Spinal cord (tissue), 9 donors: ENCODE measurements at regions not wholly inside any gene's neighbourhood (a gene's known extent, or its start where the extent isn't known, plus 50 kb on each side); places are given as distances from the start of the nearest gene placed in this dataset.

Experiments
- DNase-seq, 6 donors: peaks; one replicate each; pipeline versions ENCODE4 v3.0.0 to v3.0.0-alpha.2; 2013 to 2015; ENCODE audit warnings: low spot score in 6 of 6, low read depth in 4 of 6
- H3K27ac ChIP-seq: one replicate; pipeline ENCODE4 v1.5.1; 2013; ENCODE audit warnings: low read depth, low read length, control low read depth
- H3K27me3 ChIP-seq: one replicate; pipeline ENCODE4 v1.6.1; 2013; ENCODE audit warnings: low read length; ENCODE audit not compliant: control insufficient read depth, insufficient read depth
- H3K36me3 ChIP-seq: one replicate; pipeline ENCODE4 v1.6.1; 2013; ENCODE audit warnings: low read length; ENCODE audit not compliant: control insufficient read depth, insufficient read depth
- H3K4me1 ChIP-seq: one replicate; pipeline ENCODE4 v1.6.1; 2013; ENCODE audit warnings: low read length; ENCODE audit not compliant: control insufficient read depth, insufficient read depth
- H3K4me3 ChIP-seq: one replicate; pipeline ENCODE4 v1.5.1; 2013; ENCODE audit warnings: low read depth, low read length, control low read depth
- H3K9me3 ChIP-seq: one replicate; pipeline ENCODE4 v1.6.1; 2013; ENCODE audit warnings: low read length; ENCODE audit not compliant: control insufficient read depth, insufficient read depth
- WGBS: methylation state at CpG from one replicate; pipeline ENCODE4 v1.1.5; 2013; ENCODE audit warnings: missing lambda C conversion rate; ENCODE audit not compliant: insufficient coverage; 5-methylcytosine and 5-hydroxymethylcytosine counted together
- donor health status: healthy.

GRCh38 chr20:57790176-57790575 is 80.4 kb upstream of the PMEPA1 start:
- no peaks in the 10 kb centered on the region for H3K9me3 ChIP-seq
- peaks cover 20% of the 10 kb centered on the region for H3K4me1 ChIP-seq
- H3K36me3 ChIP-seq, result no peaks in the 10 kb centered on the region
- no peak for DNase-seq
- no peak overlapping the region for H3K4me3 ChIP-seq
- 81% methylated on average over 6 of the region's 8 CpGs for WGBS
- no peaks in the 10 kb centered on the region for H3K27me3 ChIP-seq
- no peak overlapping the region for H3K27ac ChIP-seq

GRCh38 chr20:57788936-57789613 is 79.3 kb upstream of the PMEPA1 start:
- Histone ChIP-seq H3K36me3 (no peaks in the 10 kb centered on the region), H3K9me3 (no peaks in the 10 kb centered on the region), H3K27ac (no peak overlapping the region), H3K4me1 (peaks cover 17% of the 10 kb centered on the region), H3K4me3 (no peak overlapping the region), H3K27me3 (no peaks in the 10 kb centered on the region)
- 94% methylated on average over 17 of the region's 19 CpGs for WGBS
- DNase-seq, result no peak

- Histone ChIP-seq H3K27ac (no peak overlapping the region), H3K9me3 (no peaks in the 10 kb centered on the region), H3K27me3 (no peaks in the 10 kb centered on the region), H3K4me1 (peaks cover 17% of the 10 kb centered on the region), H3K36me3 (no peaks in the 10 kb centered on the region), H3K4me3 (no peak overlapping the region)
- WGBS, result 82% methylated on average over 13 of the region's 17 CpGs
- DNase-seq, result no peak
Measured at GRCh38 chr20:57787990-57788781, 78.4 kb upstream of the PMEPA1 start.

DNA sequence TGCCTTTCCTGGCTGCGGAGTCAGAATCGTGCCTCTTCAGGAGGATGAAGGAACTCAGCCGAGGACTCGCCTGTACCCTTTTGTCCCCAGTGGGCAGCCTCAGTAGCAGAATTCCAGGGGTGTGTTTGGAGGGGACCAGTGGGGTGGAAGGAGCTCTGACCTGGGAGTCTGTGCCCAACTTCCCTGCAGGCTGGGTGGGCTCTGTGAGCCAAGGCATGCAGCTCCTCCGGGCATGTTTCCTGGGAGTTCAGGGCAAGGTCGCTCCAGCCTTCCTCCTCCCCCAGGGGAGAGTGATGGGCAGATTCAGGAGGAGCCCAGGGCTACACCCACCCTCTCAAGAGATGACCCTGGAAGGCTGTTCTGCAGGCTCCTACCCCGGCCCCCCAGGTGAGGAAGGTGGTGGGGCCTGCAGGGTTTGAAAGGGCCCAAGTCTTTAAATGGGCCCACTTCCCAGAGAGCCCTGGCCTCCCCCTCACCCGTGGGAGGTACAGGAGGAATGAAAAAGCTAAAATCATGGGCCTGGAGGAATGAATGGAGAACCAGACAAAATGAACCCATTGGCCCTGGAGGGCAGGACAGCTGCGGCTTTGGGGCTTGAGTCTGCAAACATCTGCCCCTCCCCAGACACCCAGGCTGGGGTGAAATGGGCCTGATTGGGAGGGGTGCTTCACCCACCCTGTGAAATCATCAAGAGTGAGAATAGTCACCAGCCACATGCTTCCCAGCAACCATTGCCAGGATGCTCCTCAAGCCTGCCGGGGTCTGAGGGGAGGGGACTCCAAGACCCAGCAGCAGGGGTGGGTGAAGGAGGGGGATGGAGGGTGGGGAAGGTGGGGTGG is 77.6 kb upstream of the PMEPA1 start:
- no peaks in the 10 kb centered on the region for H3K27me3 ChIP-seq
- H3K4me1 ChIP-seq, result peaks cover 15% of the 10 kb centered on the region
- no peaks in the 10 kb centered on the region for H3K36me3 ChIP-seq
- no peak overlapping the region for H3K27ac ChIP-seq
- H3K4me3 ChIP-seq, result no peak overlapping the region
- no peaks in the 10 kb centered on the region for H3K9me3 ChIP-seq
- 79% methylated on average over 5 of the region's 10 CpGs for WGBS
- DNase-seq, result no peak

GRCh38 chr20:57786304-57786932 is 76.6 kb upstream of the PMEPA1 start:
- H3K36me3 ChIP-seq, result no peaks in the 10 kb centered on the region
- no peak overlapping the region for H3K4me3 ChIP-seq
- DNase-seq, result no peak
- 86% methylated on average over 14 of the region's 14 CpGs for WGBS
- H3K27ac ChIP-seq, result no peak overlapping the region
- no peaks in the 10 kb centered on the region for H3K9me3 ChIP-seq
- peaks cover 14% of the 10 kb centered on the region for H3K4me1 ChIP-seq
- no peaks in the 10 kb centered on the region for H3K27me3 ChIP-seq

DNA sequence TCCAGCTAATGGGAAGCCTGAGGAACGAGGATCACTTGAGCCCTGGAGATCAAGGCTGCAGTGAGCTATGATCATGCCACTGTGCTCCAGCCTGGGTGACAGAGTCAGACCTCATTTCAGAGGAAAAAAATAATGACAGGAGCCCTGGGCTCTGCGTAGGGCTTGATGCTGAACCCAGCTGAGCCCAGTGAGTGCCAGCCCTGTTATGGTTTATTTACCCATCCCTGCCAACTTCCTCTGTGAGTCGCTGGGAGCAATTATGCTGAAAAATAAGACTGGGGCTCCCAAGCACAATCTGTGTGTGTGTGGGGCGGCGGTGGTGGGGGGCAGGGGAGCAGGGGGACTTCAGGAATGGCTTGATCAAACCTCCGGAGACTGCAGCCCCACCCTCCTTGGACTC is 75.9 kb upstream of the PMEPA1 start:
- WGBS, result 63% methylated on average over 4 of the region's 6 CpGs
- DNase-seq, result peak in 1 of 6 donors; percentile 27
- Histone ChIP-seq H3K4me1 (peaks cover 14% of the 10 kb centered on the region), H3K4me3 (no peak overlapping the region), H3K9me3 (no peaks in the 10 kb centered on the region), H3K36me3 (no peaks in the 10 kb centered on the region), H3K27me3 (no peaks in the 10 kb centered on the region), H3K27ac (no peak overlapping the region)

DNA sequence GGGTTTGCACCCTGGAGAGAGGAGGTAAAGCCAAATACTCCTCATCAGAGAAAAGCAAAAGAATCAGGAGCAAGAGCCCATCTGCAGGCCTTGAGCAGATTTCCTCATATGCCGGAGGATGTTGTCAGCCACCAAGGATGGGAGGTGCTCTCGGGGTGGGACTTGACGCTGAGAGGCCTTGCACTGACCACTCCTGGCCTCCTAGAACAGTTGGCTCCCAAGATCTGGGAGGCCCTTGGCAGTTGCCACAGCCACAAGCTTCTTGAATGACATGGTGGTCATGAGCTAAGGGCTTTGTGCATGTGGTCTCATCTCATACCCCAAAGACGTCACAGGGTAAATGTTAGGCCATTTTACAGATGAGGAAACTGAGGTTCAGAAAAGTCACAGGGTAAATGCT is 75.2 kb upstream of the PMEPA1 start:
- Histone ChIP-seq H3K9me3 (no peaks in the 10 kb centered on the region), H3K4me3 (no peak overlapping the region), H3K4me1 (peaks cover 11% of the 10 kb centered on the region), H3K27ac (no peak overlapping the region), H3K27me3 (no peaks in the 10 kb centered on the region), H3K36me3 (no peaks in the 10 kb centered on the region)
- DNase-seq, result no peak
- 95% methylated on average over 4 of the region's 4 CpGs for WGBS

GRCh38 chr20:57783956-57784837 is 74.4 kb upstream of the PMEPA1 start:
- Histone ChIP-seq H3K27me3 (no peaks in the 10 kb centered on the region), H3K36me3 (no peaks in the 10 kb centered on the region), H3K9me3 (no peaks in the 10 kb centered on the region), H3K4me3 (no peak overlapping the region), H3K4me1 (peaks cover 10% of the 10 kb centered on the region), H3K27ac (no peak overlapping the region)
- DNase-seq, result no peak
- WGBS, result 87% methylated on average over 10 of the region's 10 CpGs
